Urothelium cell line (cell line): ENCODE measurements at regions not wholly inside any gene's neighbourhood (a gene's known extent, or its start where the extent isn't known, plus 50 kb on each side); places are given as distances from the start of the nearest gene placed in this dataset.
A peak's percentile ranks its signal among the peaks of the same experiment; 100 is the strongest.

Experiments
- DNase-seq: peaks from one replicate; pipeline ENCODE4 v3.0.0; 2011; ENCODE audit warnings: low spot score, mixed read lengths
- FAIRE-seq: peaks from 2 replicates; lab custom pipeline; 2011; peaks lifted over from hg19 to GRCh38; lab: Jason Lieb, UNC

- no peak for DNase-seq
Measured at GRCh38 chr16:86962913-86963312, 354.3 kb downstream of the C16orf95 start.

DNA sequence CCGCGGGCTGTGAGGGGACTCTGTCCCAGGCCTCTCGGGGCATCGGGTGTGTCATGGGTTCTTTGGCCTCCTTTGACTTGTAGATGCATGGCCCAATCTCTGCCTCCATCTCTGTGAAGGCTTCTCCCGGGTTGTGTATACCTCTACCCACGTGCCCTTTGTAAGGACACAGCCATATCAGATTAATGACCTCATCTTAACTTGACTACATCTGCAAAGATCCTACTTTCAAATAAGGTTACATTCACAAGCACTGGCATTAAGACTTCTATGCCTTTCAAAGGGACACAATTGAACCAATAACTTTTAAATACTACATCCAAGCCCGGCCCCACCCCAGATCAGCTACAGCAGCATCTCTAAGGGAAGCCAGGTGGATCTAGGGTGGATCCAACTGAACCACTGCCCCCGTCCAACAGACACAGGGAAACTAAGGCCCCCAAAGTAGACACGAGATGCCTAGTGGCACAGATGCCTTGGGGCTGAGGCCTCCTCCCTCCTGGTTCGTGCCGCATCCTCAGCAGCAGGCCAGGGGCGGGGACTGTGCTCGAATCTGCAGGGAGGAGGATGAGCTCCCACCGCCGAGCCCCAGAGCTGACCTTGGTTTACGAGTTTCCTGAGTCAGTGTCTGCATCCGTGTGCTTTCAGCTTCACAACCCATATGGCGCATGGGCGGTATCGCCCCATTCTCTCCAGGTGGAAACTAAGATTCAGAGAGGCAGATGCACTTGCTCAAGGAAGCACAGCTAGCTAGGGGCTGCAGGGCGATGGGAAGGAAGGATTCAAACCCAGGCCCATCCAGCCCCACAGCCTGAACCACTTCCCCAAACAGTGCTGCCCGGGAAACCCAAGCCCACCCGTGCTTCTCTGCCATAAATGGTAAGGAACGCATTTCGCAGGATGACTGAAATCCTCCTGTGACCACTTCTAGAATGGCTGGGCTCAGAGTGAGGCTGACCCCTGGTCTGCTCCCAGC, 353.3 kb downstream of the C16orf95 start:
- DNase-seq (no peak), FAIRE-seq (peak; percentile 77)

More at GRCh38 chr16:86962913-86963312, 354.3 kb downstream of the C16orf95 start:
- FAIRE-seq: no peak

DNA sequence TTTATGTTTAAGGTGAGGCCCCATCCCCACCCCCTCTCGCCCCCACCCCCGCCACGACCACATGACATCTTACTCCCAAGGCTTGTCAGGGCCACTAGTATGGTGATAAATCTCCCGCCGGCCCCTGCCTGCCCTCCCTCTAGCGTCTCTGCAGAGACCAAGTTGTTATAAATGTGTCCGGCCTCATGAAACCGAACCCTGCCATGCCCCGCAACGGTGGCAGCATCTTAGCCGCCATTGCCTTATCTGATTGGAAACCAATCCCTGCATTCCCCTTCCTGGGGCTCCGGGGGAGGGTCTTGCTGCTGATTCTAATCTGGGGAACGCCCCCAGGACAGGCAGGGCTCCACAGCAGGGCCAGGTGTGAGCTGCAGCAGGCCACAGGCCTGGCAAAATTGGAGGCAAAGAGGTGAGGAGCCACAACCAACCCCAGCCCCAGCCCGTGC, 352.4 kb downstream of the C16orf95 start:
- FAIRE-seq: no peak

GRCh38 chr16:86965331-86965730, 351.9 kb downstream of the C16orf95 start:
- DNase-seq (no peak), FAIRE-seq (no peak)

More for the DNA sequence above, 352.4 kb downstream of the C16orf95 start:
- DNase-seq: no peak

GRCh38 chr16:86965840-86966550, 351.2 kb downstream of the C16orf95 start:
- no peak for DNase-seq
- FAIRE-seq: no peak

DNA sequence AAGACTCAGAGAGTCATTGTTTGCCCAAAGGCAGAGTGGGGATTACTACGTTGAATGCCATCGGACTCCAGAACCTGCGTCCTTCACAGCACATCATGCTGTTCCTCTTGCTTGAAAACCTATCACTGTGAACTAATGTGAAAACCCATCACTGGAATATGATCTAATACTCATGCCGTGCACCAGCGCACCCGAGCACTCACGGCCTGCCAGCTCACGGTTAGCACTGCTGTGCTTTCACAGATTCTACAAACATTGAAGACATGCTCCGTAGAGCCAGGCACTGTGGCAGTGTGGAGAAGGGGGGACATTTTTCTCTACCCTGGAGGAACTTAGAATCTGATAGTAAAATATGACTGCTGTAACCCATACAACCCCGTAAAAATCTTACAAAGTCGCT, 350.4 kb downstream of the C16orf95 start:
- FAIRE-seq: no peak

DNA sequence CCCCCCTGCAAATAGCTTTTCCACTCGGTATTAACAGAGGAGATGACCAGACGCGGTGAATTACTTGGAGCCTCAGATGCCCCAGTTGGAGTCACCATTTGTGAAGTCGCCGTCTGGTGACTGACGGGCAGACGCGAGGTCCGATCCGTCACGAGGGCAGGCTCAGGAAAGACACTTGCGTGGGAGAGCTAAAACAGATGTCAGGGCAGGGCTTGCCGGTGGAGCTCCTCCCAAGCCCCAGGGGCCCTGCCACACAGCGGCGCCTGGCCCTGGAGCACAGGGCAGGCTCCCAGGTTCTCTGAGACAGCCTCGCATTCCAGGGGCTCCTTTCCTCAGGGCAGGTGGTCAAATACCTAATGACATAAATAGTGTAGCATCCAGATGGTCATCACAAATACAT, 348.3 kb downstream of the C16orf95 start:
- no peak for FAIRE-seq
- DNase-seq: no peak

More for the DNA sequence above, 350.4 kb downstream of the C16orf95 start:
- DNase-seq: no peak

GRCh38 chr16:86969716-86970115, 347.5 kb downstream of the C16orf95 start:
- FAIRE-seq: no peak
- no peak for DNase-seq

DNA sequence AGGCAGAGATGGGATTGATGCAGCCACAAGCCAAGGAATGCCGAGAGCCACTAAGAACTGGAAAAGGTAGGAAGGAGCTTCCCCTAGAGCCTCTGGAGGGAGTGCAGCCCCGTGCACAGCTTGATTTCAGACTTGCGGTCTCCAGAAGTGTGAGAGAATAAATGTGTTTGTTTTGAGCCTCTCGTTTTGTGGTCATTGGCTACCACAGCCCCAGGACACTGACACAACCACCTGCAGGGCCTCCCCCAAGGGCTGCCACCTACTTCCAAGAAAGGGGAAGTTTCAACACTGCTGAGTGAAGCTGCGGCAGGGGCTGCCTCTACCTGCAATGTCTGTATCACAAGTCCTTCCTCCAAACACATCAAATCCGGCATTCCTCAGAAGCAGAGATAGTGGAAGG, 346.9 kb downstream of the C16orf95 start:
- DNase-seq (no peak), FAIRE-seq (no peak)

DNA sequence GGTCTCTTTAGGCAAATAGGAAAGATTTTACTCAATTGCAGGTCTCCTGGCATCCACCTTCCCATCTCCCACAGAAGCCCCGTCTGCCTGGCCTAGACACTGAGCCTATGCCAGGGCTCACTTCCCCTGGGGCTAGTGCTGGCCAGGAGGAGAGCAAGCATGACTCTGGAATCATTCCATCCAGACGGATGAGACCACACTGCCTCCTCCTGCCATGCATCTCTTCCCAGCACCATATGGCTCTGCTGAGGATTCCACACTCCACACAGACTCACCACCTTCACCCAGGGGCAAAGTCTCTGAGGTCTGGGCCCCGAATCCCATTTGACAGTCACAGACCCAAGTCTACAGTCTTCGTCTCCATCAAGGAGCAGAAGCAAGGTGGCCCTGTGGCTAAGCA, 346.5 kb downstream of the C16orf95 start:
- FAIRE-seq: no peak
- DNase-seq: no peak

DNA sequence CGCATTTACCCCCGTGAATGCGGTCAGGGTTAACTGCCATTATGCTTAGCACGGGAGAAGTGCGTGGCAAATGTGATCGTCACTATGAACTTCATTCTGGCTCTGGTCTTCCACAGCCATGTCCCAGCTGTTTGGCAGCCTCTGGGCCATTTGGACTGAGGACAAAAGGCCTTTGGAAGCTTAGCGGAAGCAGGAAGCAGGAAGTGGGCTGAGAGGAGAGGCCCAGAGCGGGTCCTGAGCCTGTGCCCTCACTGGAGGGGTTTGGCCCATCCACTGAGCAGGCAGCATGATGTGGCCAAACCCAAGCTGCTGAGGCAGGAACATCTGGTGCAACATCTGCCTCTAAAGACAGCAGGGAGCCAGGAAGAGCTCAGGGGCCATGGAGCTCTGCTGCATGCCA, 345.9 kb downstream of the C16orf95 start:
- no peak for DNase-seq
- no peak for FAIRE-seq

GRCh38 chr16:86974120-86974519, 343.1 kb downstream of the C16orf95 start:
- FAIRE-seq (no peak), DNase-seq (no peak)

GRCh38 chr16:86975445-86975844, 341.7 kb downstream of the C16orf95 start:
- FAIRE-seq (peak; percentile 94), DNase-seq (peak; percentile 85)

DNA sequence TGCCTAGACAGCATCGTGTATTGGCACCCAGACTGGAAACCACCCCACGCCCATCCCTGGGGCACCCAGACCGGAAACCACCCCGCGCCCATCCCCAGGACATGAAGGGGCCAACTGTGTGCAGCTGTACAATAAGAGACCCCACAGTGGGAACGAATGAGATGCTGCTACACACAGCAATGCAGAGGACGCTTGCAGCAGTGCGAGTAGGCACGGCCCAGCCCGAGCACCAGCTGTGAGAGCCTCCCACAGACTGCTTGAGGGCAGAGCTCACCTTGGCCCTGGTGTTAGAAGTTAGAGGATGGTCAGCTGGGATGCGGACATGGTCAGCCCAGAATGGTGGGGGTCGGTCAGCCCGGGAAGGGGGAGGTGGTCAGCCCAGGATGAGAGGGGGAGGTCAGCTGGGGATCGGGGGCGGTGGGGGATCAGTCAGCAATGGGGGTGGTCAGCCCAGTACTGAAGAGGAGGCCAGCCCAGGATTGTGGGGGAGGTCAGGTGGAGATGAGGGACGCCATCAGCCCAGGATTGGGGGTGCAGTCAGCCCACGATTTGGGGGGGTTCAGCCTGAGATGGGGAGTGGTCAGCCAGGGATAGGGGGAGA, 340.0 kb downstream of the C16orf95 start:
- no peak for DNase-seq
- FAIRE-seq: no peak

DNA sequence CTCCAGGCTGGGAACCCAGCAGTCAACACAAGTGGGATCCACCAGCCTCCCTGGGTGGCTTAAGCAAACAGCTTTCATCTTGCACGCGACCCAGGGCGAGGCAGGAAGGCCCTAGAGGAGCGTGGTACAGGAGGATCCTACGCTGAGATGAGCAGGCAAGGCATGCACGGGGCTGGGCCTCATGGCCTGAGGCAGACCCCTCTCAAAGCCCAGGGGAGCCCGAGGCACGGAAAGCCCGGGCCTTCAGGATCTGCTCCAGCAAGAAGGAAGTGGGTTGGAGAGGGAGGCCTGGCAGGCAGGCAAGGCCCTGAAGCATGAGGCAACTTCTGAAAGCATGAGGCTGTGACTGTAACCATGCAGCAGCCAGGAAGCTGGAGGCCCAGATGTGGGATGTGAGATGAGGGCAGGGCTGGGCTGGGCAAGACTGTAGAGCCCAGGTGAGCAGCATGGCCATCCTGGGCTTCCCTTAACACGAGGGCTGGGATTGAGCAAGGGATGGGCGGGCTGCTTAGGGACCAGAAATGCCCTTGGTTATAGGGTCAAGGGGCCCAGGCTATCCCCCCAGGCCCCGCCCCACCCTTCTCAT, 338.7 kb downstream of the C16orf95 start:
- no peak for FAIRE-seq
- no peak for DNase-seq

GRCh38 chr16:86979061-86979460, 338.1 kb downstream of the C16orf95 start:
- DNase-seq (no peak), FAIRE-seq (no peak)

- DNase-seq: no peak
- no peak for FAIRE-seq
Measured at GRCh38 chr16:86979984-86980553, 337.1 kb downstream of the C16orf95 start.

GRCh38 chr16:86980644-86981043, 336.5 kb downstream of the C16orf95 start:
- DNase-seq: no peak
- no peak for FAIRE-seq

- FAIRE-seq: no peak
- no peak for DNase-seq
Measured at GRCh38 chr16:86982347-86982596, 334.9 kb downstream of the C16orf95 start.

DNA sequence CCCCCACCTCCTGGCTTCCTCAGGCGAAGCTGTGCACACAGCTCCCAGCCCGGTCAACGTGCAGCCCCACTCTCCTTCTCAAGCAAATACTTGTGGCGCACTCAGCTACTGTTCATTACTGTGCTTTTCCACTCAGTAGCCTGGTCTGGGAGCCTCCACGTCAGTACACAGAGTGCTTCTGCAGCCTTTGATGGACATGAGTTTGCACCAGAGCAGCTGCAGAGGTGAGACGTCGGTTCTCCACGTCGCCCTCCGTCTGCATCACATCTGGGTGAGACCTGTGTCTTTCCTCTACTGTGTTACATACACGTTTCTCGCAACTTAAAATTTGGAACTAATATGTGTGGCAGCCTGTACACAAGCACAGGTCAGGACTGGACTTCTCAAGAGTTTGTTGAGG, 334.3 kb downstream of the C16orf95 start:
- FAIRE-seq (no peak), DNase-seq (no peak)

- no peak for DNase-seq
- FAIRE-seq: no peak
Measured at GRCh38 chr16:86983621-86984020, 333.6 kb downstream of the C16orf95 start.
